ENCODE measurements at regions not wholly inside any gene's neighbourhood (a gene's known extent, or its start where the extent isn't known, plus 50 kb on each side); places are given as distances from the start of the nearest gene placed in this dataset.

DNA sequence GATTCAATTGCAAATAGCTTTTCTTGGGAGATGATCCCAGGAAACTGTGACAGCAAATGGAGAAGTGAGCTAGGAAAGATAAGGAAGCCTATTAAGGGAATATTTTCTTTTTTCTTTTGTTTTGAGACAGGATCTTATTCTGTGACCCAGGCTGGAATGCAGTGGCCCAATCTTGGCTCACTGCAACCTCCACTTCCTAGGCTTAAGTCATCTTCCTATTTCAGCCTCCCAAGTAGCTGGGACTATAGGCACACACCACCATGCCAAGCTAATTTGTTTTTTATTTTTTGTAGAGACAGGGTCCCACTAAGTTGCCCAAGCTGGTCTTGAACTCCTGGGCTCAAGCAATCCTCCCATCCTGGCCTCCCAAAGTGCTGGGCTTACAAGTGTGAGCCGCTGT lies 433.7 kb downstream of the RPS6KC1 start:
- TF ChIP-seq RAD21 (IDR thresholded peaks at IDR 0.05; ENCODE audit: low read depth) (no peak), YY1 (IDR thresholded peaks at IDR 0.05; ENCODE audit: low read depth) (no peak), REST (IDR thresholded peaks at IDR 0.05; ENCODE audit: low read depth) (no peak), EP300 (IDR thresholded peaks at IDR 0.05; ENCODE audit: borderline replicate concordance) (no peak), TAF1 (IDR thresholded peaks at IDR 0.05; ENCODE audit: low read depth) (no peak), FOXM1 (IDR thresholded peaks at IDR 0.05; ENCODE audit: borderline replicate concordance, low read depth) (no peak)
- TF ChIP-seq, protein P1, sequence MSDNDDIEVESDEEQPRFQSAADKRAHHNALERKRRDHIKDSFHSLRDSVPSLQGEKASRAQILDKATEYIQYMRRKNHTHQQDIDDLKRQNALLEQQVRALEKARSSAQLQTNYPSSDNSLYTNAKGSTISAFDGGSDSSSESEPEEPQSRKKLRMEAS (IDR thresholded peaks at IDR 0.05), result no peak

Measured in Ishikawa (cell line).